Glutamatergic neuron (in vitro differentiated cells): ENCODE measurements at regions not wholly inside any gene's neighbourhood (a gene's known extent, or its start where the extent isn't known, plus 50 kb on each side); places are given as distances from the start of the nearest gene placed in this dataset.

Experiments used
- DNase-seq: peaks from one replicate; pipeline ENCODE4 v3.0.0; 2022
- H3K27ac Mint-ChIP-seq: one replicate; pipeline ENCODE4 v1.8.0; 2020; ENCODE audit warnings: mild to moderate bottlenecking, mixed read lengths, inconsistent platforms; ENCODE audit not compliant: unreplicated experiment
- H3K27me3 Mint-ChIP-seq: one replicate; pipeline ENCODE4 v1.8.0; 2020; ENCODE audit warnings: mild to moderate bottlenecking, moderate library complexity, mixed read lengths, inconsistent platforms; ENCODE audit not compliant: unreplicated experiment
- H3K36me3 Mint-ChIP-seq: one replicate; pipeline ENCODE4 v1.8.0; 2020; ENCODE audit warnings: mild to moderate bottlenecking, mixed read lengths, inconsistent platforms; ENCODE audit not compliant: unreplicated experiment
- H3K4me1 Mint-ChIP-seq: one replicate; pipeline ENCODE4 v1.8.0; 2020; ENCODE audit warnings: mild to moderate bottlenecking, low read depth, mixed read lengths, inconsistent platforms; ENCODE audit not compliant: unreplicated experiment
- H3K4me3 Mint-ChIP-seq: one replicate; pipeline ENCODE4 v1.8.0; 2020; ENCODE audit warnings: mild to moderate bottlenecking, mixed read lengths, inconsistent platforms; ENCODE audit not compliant: unreplicated experiment
- H3K9me3 Mint-ChIP-seq: one replicate; pipeline ENCODE4 v1.8.0; 2020; ENCODE audit warnings: mild to moderate bottlenecking, moderate library complexity, mixed read lengths, inconsistent platforms; ENCODE audit not compliant: unreplicated experiment
- TF ChIP-seq, protein P1 (sequence below): fragments of 200-600 bp; sonication (generic); IDR thresholded peaks from one replicate; pipeline ENCODE4 v1.5.0; 2021; ENCODE audit not compliant: partially characterized antibody, unreplicated experiment

DNA sequence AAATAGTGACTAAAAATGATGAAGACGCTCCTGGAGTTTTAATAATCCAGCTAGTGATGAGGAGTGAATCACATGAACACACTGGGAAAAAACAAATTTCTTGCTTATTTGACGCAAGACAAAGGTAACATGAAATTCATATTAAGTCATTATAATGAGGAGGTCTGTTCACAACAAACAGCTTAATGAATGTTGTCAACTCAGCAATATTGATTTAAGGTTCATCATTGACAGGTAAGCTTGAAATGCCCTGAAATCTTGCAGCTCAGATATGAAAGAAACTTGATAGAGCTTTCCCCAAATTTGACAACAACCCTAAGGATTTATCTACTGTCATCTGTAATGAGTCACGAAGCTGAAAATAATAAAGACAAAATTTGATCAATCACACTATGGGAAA lies 108.1 kb upstream of the SELENOK start:
- Mint-ChIP-seq H3K27me3 (no peaks in the 10 kb centered on the region), H3K4me3 (no peak overlapping the region), H3K4me1 (peaks cover 9% of the 10 kb centered on the region), H3K27ac (no peak overlapping the region), H3K36me3 (no peaks in the 10 kb centered on the region), H3K9me3 (no peaks in the 10 kb centered on the region)
- TF ChIP-seq, protein P1, sequence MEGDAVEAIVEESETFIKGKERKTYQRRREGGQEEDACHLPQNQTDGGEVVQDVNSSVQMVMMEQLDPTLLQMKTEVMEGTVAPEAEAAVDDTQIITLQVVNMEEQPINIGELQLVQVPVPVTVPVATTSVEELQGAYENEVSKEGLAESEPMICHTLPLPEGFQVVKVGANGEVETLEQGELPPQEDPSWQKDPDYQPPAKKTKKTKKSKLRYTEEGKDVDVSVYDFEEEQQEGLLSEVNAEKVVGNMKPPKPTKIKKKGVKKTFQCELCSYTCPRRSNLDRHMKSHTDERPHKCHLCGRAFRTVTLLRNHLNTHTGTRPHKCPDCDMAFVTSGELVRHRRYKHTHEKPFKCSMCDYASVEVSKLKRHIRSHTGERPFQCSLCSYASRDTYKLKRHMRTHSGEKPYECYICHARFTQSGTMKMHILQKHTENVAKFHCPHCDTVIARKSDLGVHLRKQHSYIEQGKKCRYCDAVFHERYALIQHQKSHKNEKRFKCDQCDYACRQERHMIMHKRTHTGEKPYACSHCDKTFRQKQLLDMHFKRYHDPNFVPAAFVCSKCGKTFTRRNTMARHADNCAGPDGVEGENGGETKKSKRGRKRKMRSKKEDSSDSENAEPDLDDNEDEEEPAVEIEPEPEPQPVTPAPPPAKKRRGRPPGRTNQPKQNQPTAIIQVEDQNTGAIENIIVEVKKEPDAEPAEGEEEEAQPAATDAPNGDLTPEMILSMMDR, result no peak
- no peak for DNase-seq

GRCh38 chr3:53998980-53999379 lies 107.3 kb upstream of the SELENOK start:
- Mint-ChIP-seq H3K4me1 (peaks cover 9% of the 10 kb centered on the region), H3K36me3 (no peaks in the 10 kb centered on the region), H3K27ac (no peak overlapping the region), H3K4me3 (no peak overlapping the region), H3K27me3 (no peaks in the 10 kb centered on the region), H3K9me3 (no peaks in the 10 kb centered on the region)
- TF ChIP-seq, protein P1, result no peak
- no peak for DNase-seq

DNA sequence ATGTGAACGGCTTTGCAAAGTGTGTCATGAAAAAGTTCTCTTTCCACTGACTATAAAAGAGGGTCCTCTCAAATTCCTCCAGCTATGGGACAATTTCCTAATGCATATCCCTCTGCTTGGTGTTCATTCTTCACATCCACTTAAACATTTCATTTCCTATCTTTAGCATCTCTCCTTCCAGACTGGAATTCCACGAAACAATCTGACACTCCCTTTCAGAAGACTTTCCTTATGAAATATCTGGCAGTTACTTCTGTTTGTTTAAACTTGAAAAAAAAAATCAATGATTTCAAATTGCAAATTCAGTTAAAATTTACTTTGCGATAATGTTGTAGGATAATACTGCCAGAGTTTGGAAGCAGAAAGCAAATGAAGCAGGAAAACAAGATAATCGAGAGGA lies 105.8 kb upstream of the SELENOK start:
- Mint-ChIP-seq H3K4me1 (peaks cover 9% of the 10 kb centered on the region), H3K36me3 (no peaks in the 10 kb centered on the region), H3K27me3 (no peaks in the 10 kb centered on the region), H3K4me3 (no peak overlapping the region), H3K9me3 (no peaks in the 10 kb centered on the region), H3K27ac (no peak overlapping the region)
- DNase-seq, result no peak
- TF ChIP-seq, protein P1, result no peak

GRCh38 chr3:53996141-53996874 lies 104.6 kb upstream of the SELENOK start:
- TF ChIP-seq, protein P1, result no peak
- no peak for DNase-seq
- Mint-ChIP-seq H3K27ac (no peak overlapping the region), H3K4me1 (peaks cover 9% of the 10 kb centered on the region), H3K27me3 (peaks cover 2% of the 10 kb centered on the region), H3K36me3 (no peaks in the 10 kb centered on the region), H3K9me3 (peaks cover 2% of the 10 kb centered on the region), H3K4me3 (no peak overlapping the region)

DNA sequence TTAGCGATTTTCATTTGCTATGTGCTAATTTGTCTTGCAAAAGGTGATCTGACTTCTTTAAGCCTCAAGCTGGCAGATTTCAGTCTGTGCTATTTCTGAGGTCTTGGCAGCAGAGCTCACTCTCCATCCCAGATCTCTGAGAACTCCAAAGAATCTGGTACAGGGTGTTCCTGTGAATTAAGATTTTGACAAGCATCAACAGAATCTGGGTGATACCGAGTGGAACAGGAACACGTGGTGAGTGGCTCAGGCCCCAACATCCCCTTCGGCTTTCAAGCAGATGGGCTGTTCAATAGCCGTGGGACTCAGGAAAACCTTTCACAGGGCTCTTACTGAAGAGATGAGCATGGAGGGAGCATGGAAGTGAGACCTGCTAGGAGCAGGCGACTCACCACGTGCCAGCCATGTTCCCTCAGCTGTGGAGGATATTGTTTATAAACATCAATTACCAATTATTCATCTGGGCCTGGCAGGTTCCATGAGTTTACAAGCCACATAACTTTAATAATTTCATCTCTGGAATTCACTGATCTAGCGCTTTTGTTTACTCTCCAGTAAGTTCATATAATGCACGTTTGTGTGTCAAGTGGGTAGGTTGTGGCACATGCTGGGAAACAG lies 103.4 kb upstream of the SELENOK start:
- Mint-ChIP-seq H3K4me3 (no peak overlapping the region), H3K27me3 (peaks cover 2% of the 10 kb centered on the region), H3K36me3 (no peaks in the 10 kb centered on the region), H3K4me1 (peaks cover 9% of the 10 kb centered on the region), H3K9me3 (peaks cover 2% of the 10 kb centered on the region), H3K27ac (no peak overlapping the region)
- DNase-seq, result no peak
- TF ChIP-seq, protein P1, result no peak
